ENCODE measurements at regions not wholly inside any gene's neighbourhood (a gene's known extent, or its start where the extent isn't known, plus 50 kb on each side); places are given as distances from the start of the nearest gene placed in this dataset.
"Not testable (repeated sequence)": the region's sequence is repeated elsewhere in the genome, so short reads cannot be mapped to it uniquely, and the experiment has no call there.

DNA sequence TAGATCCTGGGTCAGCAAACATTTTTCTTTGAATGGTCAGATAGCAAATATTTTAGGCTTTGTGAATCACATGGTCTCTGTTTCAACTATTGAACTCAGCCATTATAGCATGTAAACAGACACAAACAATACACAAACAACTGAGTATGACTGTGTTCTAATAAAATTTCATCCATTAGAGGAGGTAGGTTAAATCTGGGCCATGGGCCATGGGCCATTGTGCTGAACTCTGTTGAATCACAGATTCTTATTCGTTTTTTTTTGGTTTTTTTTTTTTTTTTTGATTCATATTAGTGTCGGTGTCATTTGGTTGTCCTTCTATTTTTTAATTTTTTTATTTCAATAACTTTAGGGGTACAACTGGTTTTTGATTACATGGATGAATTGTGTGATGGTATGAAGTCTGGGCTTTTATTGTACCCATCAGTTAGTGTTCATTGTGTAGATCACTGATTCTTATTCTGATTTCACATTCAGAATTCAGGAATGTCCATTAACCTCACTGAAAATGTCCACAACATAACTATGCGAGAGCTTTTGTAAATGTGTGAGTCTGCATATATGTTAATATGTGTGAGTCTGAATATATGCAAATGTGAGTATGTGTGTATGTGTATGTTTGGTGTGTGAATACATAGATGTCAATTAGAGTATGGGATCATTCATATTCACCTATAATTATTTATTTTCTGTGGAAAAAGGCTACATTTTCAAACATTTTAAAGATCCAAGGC is 443.7 kb upstream of the GRM3 start:
- DNase-seq, result no peak

DNA sequence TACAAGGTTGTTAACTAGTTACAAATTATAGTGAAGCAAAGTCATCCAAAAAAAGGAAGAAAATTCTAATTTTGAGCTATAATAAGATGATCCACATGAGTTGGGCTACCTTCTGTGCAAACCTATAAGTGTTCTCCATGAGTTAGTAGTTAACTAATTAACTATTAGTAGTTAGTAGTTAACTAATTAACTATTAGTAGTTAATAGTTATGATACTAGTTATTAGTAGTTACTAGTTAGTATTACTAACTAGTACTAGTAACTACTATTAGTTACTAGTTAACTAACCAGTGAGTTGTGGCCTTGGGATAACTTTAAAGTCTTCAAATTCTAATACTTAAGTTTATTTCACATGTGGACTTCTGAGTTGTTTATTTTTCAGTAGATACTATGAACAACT is 453.4 kb upstream of the GRM3 start:
- DNase-seq, result no peak

DNA sequence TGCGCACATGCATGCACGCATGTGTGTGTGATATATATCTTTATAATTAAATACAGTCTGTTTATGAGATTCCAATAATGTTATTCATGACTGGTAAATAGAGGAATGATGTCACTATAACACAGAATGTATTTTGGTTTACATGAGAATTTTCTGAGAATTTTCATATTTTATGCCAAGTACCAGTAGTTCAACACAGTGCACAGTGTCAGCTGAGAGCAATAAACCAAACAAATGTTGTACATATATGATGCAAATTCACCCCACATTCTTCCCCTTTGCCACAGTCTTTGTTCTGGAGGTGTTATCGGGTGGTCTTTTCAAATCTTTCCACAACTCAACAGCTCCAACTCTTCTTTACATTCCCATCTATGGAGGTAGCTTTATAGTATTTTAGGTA is 462.2 kb upstream of the GRM3 start:
- no peak for DNase-seq

DNA sequence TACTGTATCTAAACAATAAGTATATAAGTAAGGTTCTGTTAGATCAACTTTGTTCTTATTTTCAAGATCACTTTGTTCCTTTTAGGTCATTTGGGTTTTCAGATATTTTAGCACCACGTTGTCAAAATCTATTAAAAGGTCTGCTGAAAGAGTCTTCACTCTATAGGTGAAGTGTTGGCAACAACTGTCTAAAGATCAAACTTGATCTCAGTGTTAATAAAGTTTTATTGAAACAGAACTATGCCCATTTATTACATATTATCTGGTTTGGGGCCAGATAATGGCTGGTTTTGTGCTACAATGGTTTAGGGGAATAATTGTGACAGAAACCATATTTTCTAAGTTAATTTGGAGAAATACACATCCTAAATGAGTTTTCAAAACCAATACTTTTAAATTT is 478.9 kb upstream of the GRM3 start:
- no peak for DNase-seq

DNA sequence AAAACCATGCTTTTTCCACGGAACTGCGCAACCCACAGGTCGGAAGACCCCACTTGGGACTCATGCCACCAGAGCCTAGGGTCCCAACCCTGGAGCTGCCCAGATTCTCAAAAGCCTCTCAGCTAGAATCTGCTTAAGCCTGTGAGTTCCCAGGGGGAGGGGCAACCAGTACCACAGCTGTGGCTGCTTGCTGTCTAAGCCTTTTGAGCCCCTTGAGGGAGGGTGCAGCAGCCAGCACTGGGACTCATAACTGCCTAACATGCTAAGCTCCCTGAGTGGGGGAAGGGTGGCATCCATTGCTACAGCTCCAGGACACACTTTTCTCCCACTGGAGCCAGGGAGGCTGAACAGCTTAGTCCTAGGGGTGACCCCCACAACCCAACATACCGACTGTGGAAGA is 485.6 kb upstream of the GRM3 start:
- DNase-seq, result no peak

DNA sequence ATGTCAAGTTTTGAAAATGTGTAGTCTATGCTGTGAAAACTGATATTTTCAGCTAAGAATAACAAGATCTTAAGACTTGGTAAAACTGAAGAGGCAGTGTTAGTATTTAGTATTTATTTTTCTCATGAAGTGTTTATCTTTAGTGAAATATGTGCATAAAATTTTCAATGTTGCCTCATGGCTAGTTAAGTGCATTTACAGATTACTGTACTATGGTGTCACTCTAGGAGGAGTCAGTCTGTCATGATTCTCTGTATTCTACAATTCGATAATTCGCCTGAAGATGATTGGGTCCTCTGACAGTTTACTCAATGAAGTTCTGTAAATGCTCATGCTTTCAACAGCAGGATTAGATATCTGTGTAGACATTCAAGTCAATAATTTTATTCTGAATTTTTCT is 488.1 kb upstream of the GRM3 start:
- no peak for DNase-seq

DNA sequence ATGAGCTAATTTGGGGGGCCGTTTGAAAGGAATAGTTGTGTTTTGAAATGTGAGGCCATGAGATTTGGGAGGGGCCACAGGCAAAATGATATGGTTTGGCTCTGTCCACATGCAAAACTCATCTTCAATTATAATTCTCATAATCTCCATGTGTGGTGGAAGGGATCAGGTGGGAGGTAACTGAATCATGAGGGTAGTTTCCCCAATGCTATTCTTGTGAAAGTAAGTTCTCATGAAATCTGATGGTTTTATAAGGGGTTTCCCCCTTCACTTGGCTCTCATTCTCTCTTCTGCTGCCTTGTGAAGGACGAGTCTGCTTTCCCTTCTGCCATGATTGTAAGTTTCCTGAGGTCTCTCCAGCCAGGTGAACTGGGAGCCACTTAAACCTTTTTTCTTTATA is 490.8 kb upstream of the GRM3 start:
- no peak for DNase-seq

DNA sequence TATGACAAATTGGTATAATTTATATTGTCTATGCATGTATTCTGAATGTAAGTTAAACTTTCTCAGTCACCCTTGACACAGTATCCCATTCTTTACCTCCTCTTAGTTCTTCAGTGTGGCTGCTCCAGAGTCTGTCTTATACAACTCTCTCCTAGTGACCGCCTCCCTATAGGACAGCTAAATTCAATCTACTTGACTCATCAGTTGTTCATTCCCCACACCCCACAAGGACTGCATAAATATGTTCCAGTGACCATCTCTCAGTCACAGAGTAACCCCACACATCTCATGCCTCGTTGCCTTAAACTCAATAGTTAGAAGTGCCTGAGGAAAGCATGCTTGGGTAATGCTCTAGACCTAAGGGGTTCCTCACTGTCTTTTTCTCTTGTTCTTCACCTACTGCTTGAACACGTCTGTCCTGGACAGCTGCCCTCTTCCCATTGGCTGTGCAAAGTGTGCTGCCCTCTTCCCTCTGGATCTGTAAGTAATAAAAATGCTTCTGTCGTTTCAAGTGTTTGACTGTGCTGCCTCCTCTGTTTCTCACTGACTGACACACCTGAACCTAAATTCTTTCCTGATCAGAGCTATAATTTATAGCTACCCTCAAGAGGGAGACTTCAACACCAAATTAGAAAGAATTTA is 494.6 kb upstream of the GRM3 start:
- no peak for DNase-seq

DNA sequence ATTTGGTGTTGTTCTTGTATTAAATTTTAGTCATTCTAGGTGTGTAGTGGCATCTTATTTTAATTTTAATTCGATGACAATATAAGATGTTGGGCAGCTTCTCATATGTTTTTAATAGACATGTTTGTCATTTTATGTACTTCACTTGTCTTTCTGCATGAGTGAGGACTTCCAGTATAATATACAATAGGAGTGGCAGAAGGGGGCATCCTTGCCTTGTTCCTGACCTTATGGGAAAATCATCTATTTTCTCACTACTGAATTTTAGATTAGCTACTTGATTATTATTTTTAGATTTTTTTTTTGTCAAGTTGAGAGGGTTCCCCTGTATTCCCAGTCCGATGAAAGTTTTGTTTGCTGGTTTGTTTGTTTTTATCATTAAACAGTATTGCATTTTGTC is 495.2 kb upstream of the GRM3 start:
- DNase-seq, result no peak

DNA sequence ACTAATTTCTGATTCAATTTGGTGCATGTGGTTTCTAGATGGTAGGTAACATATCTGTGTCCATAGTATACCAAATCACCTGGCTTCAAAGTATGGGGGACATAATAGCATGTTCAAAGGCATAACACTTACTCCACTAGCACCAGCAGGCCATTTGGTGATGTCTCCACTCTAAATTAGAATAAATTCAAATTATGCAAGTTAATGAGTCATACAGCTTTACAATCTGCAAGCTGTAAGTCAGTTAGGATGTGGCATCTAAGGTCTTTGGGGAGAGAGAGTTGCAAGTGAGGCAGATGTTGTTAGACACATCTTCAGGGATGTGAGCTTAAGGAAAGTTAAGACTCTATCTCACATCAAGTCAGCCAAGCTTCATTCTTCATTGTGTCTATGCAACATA is 506.4 kb upstream of the GRM3 start:
- no peak for DNase-seq

DNA sequence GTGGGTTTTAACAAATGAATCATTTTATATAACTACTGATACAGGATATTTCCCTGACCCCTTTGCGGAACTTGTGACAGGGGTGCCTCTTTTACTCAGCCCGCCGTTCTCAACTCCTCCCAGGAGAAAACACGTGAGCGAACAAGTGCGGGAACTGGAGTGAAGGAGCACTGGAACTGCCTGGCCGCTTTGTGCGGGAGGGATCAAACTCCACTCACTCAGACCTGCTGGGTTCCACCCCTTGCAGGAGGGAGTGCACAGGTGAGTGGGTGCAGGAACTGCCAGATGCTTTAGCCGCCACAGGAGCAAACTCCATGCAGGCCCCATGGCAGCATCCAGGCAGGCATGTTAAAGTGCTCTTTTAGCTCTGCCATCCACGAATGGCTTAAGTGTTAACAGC is 513.4 kb upstream of the GRM3 start:
- DNase-seq, result no peak

DNA sequence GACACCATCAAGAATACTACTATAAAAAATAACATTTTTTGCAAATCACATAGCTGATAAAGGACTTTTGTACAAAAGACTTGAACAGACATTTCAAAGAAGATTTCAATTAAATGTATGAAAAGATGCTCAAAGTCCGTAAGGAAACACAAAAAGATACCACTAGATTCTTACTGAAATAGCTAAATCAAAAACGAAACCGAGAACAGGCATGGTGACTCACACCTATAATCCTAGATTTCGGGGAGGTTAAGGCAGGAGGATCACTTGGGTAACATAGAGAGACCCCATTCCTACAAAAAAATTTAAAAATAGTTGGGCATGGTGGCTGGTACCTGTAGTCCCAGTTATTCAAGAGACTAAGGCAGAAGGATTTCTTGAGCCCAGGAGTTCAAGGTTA is 520.2 kb upstream of the GRM3 start:
- no peak for DNase-seq

DNA sequence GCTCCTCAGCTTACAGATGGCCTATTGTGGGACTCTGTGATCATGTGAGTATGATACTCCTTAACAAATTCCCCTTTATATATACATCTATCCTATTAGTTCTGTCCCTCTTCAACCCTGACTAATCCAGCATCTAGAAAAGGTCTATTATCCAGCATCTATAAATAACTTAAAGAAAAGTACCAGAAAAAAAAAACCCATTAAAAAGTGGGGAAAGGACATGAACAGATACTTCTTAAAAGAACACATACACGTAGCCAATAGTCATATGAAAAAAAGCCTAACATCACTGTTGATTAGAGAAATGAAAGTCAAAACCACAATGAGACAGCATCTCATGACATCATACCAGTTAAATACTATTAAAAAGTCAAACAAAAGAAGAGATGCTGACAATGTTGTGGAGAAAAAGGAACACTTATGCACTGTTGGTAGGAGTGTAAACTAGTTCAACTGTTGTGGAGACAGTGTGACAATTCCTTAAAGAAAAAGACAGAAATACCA is 549.5 kb upstream of the GRM3 start:
- DNase-seq, result no peak

DNA sequence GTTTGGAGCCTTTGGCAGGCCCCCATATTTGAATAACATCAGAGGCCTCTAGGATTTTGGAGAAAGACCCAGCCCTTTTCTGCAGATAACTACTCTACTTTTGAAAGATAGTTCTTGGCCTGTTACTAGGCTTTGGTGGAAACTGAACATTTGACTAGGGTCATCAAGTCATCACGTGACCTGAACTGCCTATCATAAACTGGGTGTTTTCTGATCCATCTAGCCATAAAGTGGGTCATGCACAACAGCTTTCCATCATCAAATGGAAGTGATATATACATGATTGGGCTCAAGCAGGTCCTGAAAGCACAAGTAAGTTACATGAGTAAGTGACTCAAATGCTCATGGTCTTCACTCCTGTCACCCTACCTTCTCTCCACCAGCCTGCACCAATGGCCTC is 552.3 kb upstream of the GRM3 start:
- DNase-seq, result no peak

DNA sequence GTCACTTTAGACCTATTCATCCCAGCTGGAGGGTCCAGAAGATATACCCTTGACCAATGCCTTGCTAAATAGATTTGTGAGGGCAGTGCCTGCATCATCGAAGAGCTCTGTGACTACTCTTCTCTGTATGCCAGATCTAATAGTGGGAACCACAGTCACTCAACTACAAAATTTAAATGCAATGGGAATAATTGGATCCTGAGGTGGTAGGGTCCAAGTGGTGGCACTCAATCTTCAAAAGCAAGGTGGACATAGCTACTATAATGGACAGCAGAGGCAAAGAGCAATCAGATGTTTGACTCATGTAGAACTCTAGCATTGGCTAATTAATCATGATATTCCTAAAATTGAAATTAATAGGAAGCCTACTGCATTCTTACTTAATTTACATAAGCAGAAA is 554.3 kb upstream of the GRM3 start:
- DNase-seq, result no peak

DNA sequence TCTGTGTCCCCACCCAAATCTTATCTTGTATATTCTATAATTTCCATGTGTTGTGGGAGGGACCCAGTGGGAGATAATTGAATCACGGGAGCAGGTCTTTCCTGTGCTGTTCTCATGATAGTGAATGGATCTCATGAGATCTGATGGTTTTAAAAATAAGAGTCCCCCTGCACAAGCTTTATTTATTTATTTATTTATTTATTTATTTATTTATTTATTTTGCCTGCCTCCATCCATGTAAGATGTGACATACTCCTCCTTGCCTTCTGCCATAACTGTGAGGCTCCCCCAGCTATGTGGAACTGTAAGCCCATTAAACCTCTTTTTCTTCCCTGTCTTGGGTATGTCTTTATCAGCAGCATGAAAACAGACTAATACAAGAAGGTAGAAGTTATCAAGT is 579.1 kb upstream of the GRM3 start:
- DNase-seq, result not testable (repeated sequence)

DNA sequence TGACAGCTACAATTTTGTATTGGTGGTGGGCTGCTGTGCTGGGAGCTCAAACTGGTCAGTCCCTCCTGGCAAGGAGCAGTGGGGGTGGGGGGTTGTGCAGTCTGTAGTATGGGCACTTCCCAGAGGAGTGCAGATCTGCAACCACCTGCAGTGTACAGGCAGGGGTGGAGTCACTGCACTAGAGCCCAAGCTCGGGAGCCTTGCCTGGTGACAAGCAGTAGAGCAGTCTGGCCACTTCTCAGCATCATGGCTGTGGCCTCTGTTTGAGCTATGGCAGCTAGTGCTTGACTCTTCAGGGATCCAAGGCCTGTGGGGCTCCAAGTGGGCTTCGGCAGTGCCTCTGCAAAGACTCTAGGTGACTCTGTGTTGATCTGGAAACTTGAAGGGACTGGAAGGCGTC is 585.1 kb upstream of the GRM3 start:
- DNase-seq, result no peak

DNA sequence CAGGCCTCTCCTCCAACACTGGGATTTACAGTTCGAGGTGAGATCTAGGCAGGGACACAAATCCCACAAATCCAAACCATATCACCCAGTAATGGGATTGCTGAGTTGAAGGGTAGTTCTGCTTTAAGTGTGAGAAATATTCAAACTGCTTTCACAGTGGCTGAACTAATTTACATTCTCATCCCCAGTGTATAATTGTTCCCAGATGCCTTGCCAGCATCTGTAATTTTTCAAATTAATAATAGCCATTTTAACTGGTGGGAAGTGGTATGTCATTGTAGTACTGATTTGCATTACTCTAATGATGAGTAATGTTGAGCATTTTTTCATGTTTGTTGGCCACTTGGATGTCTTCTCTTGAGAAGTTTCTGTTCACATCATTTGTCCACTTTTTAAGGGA is 592.8 kb upstream of the GRM3 start:
- no peak for DNase-seq

DNA sequence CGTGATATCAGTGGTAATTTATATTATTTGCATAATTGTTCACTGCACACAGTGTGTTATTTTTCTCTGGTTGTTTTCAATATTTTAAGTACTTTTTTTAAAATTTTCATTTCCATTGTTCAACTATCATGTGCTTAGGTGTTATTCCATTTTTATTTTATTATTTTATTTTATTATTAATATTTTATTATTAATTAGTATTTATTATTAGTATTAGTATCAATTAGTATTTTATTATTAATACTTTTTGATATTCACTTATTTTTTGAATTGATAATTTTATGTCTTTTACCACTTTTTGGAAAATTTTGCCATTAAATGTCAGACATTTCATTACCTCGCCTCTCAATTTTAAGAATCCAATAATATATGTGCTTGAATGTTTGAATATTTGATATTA is 593.8 kb upstream of the GRM3 start:
- DNase-seq, result no peak

DNA sequence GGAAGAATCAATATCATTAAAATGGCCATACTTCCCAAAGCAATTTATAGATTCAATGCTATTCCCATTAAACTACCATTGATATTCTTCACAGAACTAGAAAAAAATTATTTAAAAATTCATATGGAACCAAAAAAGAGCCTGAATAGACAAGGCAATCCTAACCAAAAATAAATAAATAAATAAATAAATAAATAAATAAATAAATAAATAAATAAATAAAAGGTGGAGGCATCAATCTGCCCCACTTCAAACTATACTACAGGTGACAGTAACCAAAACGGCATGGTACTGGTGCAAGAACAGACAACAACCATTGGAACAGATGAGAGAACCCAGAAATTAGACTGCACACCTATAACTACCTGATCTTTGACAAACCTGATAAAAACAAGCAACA is 598.5 kb upstream of the GRM3 start:
- not testable (repeated sequence) for DNase-seq

DNA sequence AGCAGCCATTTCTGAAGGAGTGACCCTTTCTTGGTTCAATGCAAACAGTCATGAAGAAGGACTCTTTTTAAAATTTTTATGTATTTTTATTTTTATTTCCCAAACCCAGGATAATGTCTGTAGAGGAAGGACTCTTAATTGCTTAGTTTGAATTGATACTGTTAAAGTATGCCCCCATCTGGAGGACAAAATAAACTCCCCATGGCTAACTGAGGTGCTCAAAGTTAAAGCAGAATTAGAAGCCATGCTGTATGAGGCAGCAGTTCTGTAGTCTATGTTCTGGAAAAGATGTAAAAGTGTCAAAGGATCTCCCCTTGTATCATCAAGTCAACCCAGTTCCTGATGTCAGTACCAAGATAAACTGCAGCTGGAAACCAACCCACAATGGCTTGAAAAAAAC is 617.9 kb upstream of the GRM3 start:
- no peak for DNase-seq

DNA sequence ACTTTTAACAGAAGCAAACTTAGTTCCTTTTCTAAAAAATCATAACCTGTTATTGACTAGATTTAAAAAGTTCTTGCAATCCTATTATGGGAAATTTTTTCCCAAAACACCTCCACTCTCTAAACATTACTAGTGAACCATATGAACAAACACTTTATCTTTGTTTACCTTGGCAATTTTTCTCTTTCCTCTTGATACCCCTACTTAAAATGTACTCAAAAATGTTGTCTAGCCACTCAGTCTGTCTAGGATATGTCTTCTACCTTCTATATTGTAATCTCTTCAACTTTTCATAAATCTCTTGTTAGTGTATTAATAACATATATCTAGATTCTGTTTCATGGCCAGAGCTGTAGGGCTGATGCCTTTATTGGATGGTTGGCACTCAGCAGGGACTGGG is 630.0 kb upstream of the GRM3 start:
- no peak for DNase-seq

DNA sequence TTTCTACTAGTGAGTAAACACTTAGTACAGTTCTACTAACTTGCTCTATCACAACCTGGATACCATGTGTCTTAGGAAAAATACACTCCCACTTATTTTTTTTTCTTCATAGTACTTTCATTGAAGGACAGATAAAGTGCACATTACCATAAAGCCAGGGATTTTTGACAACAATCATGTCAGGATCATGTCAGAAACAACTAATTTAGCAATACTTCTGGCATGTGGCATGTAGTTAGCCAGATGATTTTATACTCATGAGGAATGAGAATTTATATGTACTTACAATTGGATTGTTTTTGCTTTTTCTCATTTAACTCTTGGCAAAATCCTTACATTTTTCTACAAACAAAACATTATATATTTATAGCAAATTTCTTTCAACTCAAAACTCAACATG is 630.7 kb upstream of the GRM3 start:
- no peak for DNase-seq

DNA sequence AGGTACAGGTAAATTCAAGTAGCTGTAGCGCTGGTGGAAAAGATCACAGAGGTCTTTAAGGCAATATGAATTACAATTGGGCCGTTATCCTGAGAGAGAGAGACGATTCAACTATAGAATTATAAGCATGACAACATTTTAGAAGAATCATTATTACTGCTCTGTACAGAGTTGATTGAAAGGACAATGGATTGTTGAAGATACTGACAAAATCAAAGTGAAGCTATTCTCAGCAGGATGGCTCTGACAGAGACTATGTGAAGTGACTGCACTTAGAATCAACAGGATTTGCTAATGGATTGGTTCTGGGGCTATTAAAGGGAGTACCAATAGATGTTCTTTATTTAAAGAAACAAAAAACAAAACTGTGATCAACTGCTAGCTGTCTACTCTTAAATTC is 634.8 kb upstream of the GRM3 start:
- no peak for DNase-seq

DNA sequence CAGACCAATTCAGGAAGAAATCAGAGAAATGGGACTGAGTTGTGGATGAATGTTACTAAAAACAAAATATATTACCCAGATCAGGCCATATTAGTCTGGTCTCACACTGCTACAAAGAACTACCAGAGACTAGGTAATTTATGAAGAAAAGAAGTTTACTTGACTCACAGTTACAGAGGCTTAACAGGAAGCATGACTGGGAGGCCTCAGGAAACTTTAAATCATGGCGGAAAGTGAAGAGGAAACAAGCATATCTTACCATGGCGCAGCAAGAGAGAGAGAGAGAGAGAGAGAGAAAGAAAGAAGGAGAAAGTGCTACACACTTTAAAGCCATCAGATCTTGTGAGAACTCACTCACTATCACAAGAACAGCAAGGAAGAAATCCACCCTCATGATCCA is 636.8 kb upstream of the GRM3 start:
- DNase-seq, result no peak

All from NCI-H1694 (cell line).